SW 1271 (cell line): ENCODE measurements at regions not wholly inside any gene's neighbourhood (a gene's known extent, or its start where the extent isn't known, plus 50 kb on each side); places are given as distances from the start of the nearest gene placed in this dataset.

Experiments used
- DNase-seq, 2 experiments: peaks; one replicate each; lab custom pipeline; 2025; lab: John Stamatoyannopoulos, UW

DNA sequence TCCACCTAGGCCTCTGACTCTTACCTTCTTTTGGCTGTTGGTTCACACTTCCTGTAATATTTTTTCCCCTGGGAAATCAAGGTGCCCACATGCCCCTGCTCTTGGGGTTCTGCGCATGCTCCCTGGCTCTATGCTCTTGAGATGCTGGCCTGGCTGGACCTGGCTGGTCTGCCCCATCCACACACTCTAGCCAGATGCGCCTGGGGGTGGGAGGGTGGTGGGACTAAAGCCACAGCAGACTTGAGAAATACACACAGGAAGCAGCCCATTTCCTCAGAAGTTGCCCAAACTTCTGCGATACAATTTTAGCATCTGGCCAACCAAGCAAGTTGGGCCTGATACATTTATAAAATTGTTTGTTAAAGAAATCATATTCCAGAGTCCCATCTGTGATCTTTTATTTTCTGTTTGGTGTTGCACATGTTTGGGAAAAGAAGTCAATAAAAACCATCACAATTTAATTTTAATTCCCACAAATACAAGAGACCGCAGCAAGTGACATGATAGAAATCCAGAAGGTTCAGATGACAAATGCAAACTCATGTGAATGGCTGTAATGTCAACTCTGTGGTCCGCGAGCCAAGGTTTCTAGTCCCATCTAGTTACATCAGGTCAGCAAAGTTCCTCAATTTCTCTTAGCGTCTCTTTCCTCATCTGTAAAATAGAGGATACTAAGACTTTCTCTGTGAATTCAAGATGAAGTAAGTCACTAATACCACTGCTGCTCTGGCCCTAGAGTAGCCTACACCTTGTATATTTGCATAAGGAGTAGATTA lies 55.9 kb upstream of the MEF2A start:
- DNase-seq, result no peak

DNA sequence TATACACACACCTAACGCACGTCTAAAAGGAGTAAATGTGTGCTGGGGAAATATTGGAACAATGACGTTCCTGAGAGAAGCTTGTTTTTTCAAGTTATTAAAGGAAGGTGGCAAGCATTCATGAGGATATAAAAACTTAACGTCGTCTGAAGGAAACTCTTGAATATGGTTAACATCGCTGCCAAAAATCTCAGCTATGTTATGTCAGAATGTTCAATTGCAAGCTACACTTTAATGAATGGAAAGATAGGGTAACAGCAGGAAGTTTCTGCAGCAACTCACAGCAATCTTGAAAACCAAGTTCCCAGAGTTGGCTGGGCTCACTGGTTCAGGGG lies 54.3 kb upstream of the MEF2A start:
- no peak for DNase-seq

GRCh38 chr15:99511866-99512661 lies 53.7 kb upstream of the MEF2A start:
- no peak for DNase-seq

- DNase-seq, result no peak
Observed at GRCh38 chr15:99514306-99514705, 51.5 kb upstream of the MEF2A start.
